ENCODE measurements at regions not wholly inside any gene's neighbourhood (a gene's known extent, or its start where the extent isn't known, plus 50 kb on each side); places are given as distances from the start of the nearest gene placed in this dataset.

- TF ChIP-seq CTCF (conservative IDR thresholded peaks at IDR 0.05; ENCODE audit: low read length) (no peak), EZH2phosphoT487 (IDR thresholded peaks at IDR 0.05; ENCODE audit: borderline replicate concordance, low read depth, low read length) (no peak)
- Histone ChIP-seq H2AFZ (ENCODE audit: low read length) (peak overlapping the region; percentile 62), H3K4me3 (ENCODE audit: low read depth, low read length, poor library complexity, severe bottlenecking) (peak overlapping the region; percentile 11), H3K36me3 (ENCODE audit: insufficient read depth, low read length) (no peaks in the 10 kb centered on the region), H3K9me3 (ENCODE audit: low read length) (no peaks in the 10 kb centered on the region), H3K4me2 (ENCODE audit: low read length) (peak overlapping the region; percentile 59), H3K79me2 (ENCODE audit: insufficient read depth, low read depth, low read length) (no peaks in the 10 kb centered on the region), H3K4me1 (ENCODE audit: insufficient read depth, low read length, poor library complexity, severe bottlenecking) (peaks cover 92% of the 10 kb centered on the region), H4K20me1 (ENCODE audit: insufficient read depth, low read length) (no peaks in the 10 kb centered on the region), H3K27ac (ENCODE audit: low read depth, low read length, poor library complexity, severe bottlenecking) (peak overlapping the region; percentile 35), H3K9me2 (ENCODE audit: insufficient read depth, low read length) (no peaks in the 10 kb centered on the region)
- ChIA-PET CTCF (ENCODE audit: unreplicated experiment) (no interaction called here), POLR2A (interaction anchor here (0.5 to 1.4 kb wide), 11 partner anchors 9 to 438 kb away, joined by 3 to 8 read pairs (median 4); no protein-coding TSS in a partner anchor)
- intact Hi-C loops (cut with micrococcal nuclease; ENCODE audit: unreplicated experiment), result no loop called here
- peak; percentile 55 for DNase-seq (ENCODE audit: low spot score)
- BruUV-seq (replicated peaks), result no TSS peak
Measured at GRCh38 chr13:40438999-40439797, 227.2 kb downstream of the FOXO1 start.

- H3K9me2 ChIP-seq (ENCODE audit: insufficient read depth, low read length), result no peaks in the 10 kb centered on the region
- H2AFZ ChIP-seq (ENCODE audit: low read length), result peak overlapping the region; percentile 62; the same call in 1 of the 2 replicates
- peak overlapping the region; percentile 59 for H3K4me2 ChIP-seq (ENCODE audit: low read length)
- H3K4me3 ChIP-seq (ENCODE audit: low read depth, low read length, poor library complexity, severe bottlenecking), result no peak overlapping the region
- H4K20me1 ChIP-seq (ENCODE audit: insufficient read depth, low read length), result no peaks in the 10 kb centered on the region
- no peaks in the 10 kb centered on the region for H3K36me3 ChIP-seq (ENCODE audit: insufficient read depth, low read length)
- H3K9me3 ChIP-seq (ENCODE audit: low read length), result no peaks in the 10 kb centered on the region
- H3K4me1 ChIP-seq (ENCODE audit: insufficient read depth, low read length, poor library complexity, severe bottlenecking), result peaks cover 92% of the 10 kb centered on the region
- DNase-seq (ENCODE audit: low spot score), result peak; percentile 59
- ChIA-PET CTCF (ENCODE audit: unreplicated experiment) (interaction anchor here (0.7 kb wide), 1 partner anchor 44 kb away, joined by 3 read pairs; no protein-coding TSS in a partner anchor), POLR2A (interaction anchor here (0.7 to 1.2 kb wide), 7 partner anchors 8 to 225 kb away, joined by 3 to 8 read pairs (median 4); no protein-coding TSS in a partner anchor)
- TF ChIP-seq EZH2phosphoT487 (IDR thresholded peaks at IDR 0.05; ENCODE audit: borderline replicate concordance, low read depth, low read length) (no peak), CTCF (conservative IDR thresholded peaks at IDR 0.05; ENCODE audit: low read length) (0 out of 2 replicates have a peak, but pooled peaks have one; percentile 33)
- no peaks in the 10 kb centered on the region for H3K79me2 ChIP-seq (ENCODE audit: insufficient read depth, low read depth, low read length)
- no TSS peak for BruUV-seq (replicated peaks)
- peak overlapping the region; percentile 35 for H3K27ac ChIP-seq (ENCODE audit: low read depth, low read length, poor library complexity, severe bottlenecking)
- intact Hi-C loops (cut with micrococcal nuclease; ENCODE audit: unreplicated experiment), result loop anchor here (10.0 kb wide), 1 partner anchor 495 kb away; no protein-coding TSS in a partner anchor
Measured at GRCh38 chr13:40439928-40440327, 226.5 kb downstream of the FOXO1 start.
